H1 (cell line): ENCODE measurements at regions not wholly inside any gene's neighbourhood (a gene's known extent, or its start where the extent isn't known, plus 50 kb on each side); places are given as distances from the start of the nearest gene placed in this dataset.
A peak's percentile ranks its signal among the peaks of the same experiment; 100 is the strongest.

Experiments used
- CTCF ChIA-PET: fragments of 300-600 bp; sonication (Branson Sonifier 250); formaldehyde crosslinking; loops from one replicate; lab custom pipeline; 2021; ENCODE audit not compliant: partially characterized antibody; lab: Charles Lee
- POLR2A ChIA-PET: fragments of 300-600 bp; sonication (Branson Sonifier 250); formaldehyde crosslinking; loops from one replicate; lab custom pipeline; 2021; ENCODE audit warnings: inconsistent platforms; ENCODE audit not compliant: partially characterized antibody; lab: Charles Lee
- DNase-seq, 2 experiments: peaks; one replicate each; pipeline versions ENCODE4 v3.0.0 to v3.0.0-alpha.2; 2010 to 2022; ENCODE audit warnings: low spot score in 2 of 2, low read depth in 1 of 2, mixed read lengths in 1 of 2
- FAIRE-seq: peaks from 2 replicates; lab custom pipeline; 2011; peaks lifted over from hg19 to GRCh38; lab: Jason Lieb, UNC
- H2AFZ ChIP-seq: 2 replicates; pipeline ENCODE4 v1.8.1; 2012; ENCODE audit warnings: low read length, inconsistent platforms
- H2AK5ac ChIP-seq: 2 replicates; pipeline ENCODE4 v1.6.1; 2013; ENCODE audit warnings: low read depth, low read length
- H2BK120ac ChIP-seq: replicated peaks from 2 replicates; pipeline ENCODE3; 2013; ENCODE audit warnings: low read depth, low read length, inconsistent platforms
- H2BK12ac ChIP-seq: 2 replicates; pipeline ENCODE4 v1.6.1; 2013; ENCODE audit warnings: low read depth, low read length
- H2BK15ac ChIP-seq: 2 replicates; pipeline ENCODE4 v1.6.1; 2013; ENCODE audit warnings: low read length
- H2BK20ac ChIP-seq: 2 replicates; pipeline ENCODE4 v1.6.1; 2013; ENCODE audit warnings: low read length
- H2BK5ac ChIP-seq: 2 replicates; pipeline ENCODE4 v1.6.1; 2013; ENCODE audit warnings: low read depth, low read length
- H3K14ac ChIP-seq: 2 replicates; pipeline ENCODE4 v1.6.1; 2013; ENCODE audit warnings: inconsistent platforms; ENCODE audit not compliant: insufficient read length
- H3K18ac ChIP-seq: 2 replicates; pipeline ENCODE4 v1.6.1; 2013; ENCODE audit warnings: low read length; ENCODE audit errors: extremely low read depth
- H3K23ac ChIP-seq: 2 replicates; pipeline ENCODE4 v1.6.1; 2013; ENCODE audit warnings: inconsistent platforms; ENCODE audit not compliant: insufficient read length
- H3K23me2 ChIP-seq: 2 replicates; pipeline ENCODE4 v1.6.1; 2013; ENCODE audit warnings: low read depth, low read length
- H3K27ac ChIP-seq: 2 replicates; pipeline ENCODE4 v1.6.1; 2011; ENCODE audit warnings: low read depth, low read length, inconsistent platforms
- H3K27me3 ChIP-seq, 4 experiments: replicated peaks in 1 of 4; 1 replicate in 1 of 4; 2 replicates in 3 of 4; pipeline versions ENCODE4 v1.6.1 to v1.8.1; 2011 to 2013; ENCODE audit warnings: low read length in 3 of 4, mild to moderate bottlenecking in 3 of 4, inconsistent platforms in 2 of 4, mixed read lengths in 2 of 4, moderate library complexity in 1 of 4; ENCODE audit not compliant: control insufficient read depth in 3 of 4, insufficient read depth in 3 of 4; ENCODE audit errors: extremely low read depth in 1 of 4
- H3K36me3 ChIP-seq, 4 experiments: 2 replicates each; pipeline versions ENCODE4 v1.6.1 to v1.8.1; 2011 to 2013; ENCODE audit warnings: mild to moderate bottlenecking in 4 of 4, low read length in 3 of 4, moderate library complexity in 2 of 4, control low read depth in 1 of 4, inconsistent platforms in 1 of 4; ENCODE audit not compliant: insufficient read depth in 4 of 4, control insufficient read depth in 2 of 4
- H3K4ac ChIP-seq: replicated peaks from 2 replicates; pipeline ENCODE3; 2013; ENCODE audit warnings: low read length, low read depth, mixed read lengths, inconsistent platforms; ENCODE audit not compliant: insufficient read length
- H3K4me1 ChIP-seq, 4 experiments: replicated peaks in 1 of 4; 1 replicate in 1 of 4; 2 replicates in 3 of 4; pipeline versions ENCODE4 v1.6.1 to v1.8.1; 2011 to 2013; ENCODE audit warnings: low read length in 3 of 4, inconsistent platforms in 2 of 4, mixed read lengths in 1 of 4; ENCODE audit not compliant: insufficient read depth in 4 of 4, control insufficient read depth in 3 of 4
- H3K4me2 ChIP-seq, 2 experiments: 2 replicates each; pipeline versions ENCODE4 v1.6.1 to v1.8.1; 2011 to 2013; ENCODE audit warnings: low read depth in 2 of 2, low read length in 2 of 2, control low read depth in 1 of 2, inconsistent platforms in 1 of 2, mild to moderate bottlenecking in 1 of 2; ENCODE audit not compliant: insufficient read depth in 1 of 2
- H3K4me3 ChIP-seq, 4 experiments: fragments of 200-600, 300-600 bp in 1 of 4; sonication (generic), shearing (Covaris generic), sonication (Bioruptor Twin) in 1 of 4; 2 replicates each; pipeline versions ENCODE4 v1.5.1 to v1.8.1; 2011 to 2016; ENCODE audit warnings: low read length in 4 of 4, low read depth in 3 of 4, control low read depth in 2 of 4, inconsistent platforms in 2 of 4, mild to moderate bottlenecking in 2 of 4, mixed read lengths in 1 of 4, moderate library complexity in 1 of 4; ENCODE audit not compliant: insufficient read depth in 2 of 4; ENCODE audit errors: extremely low read depth in 1 of 4
- H3K56ac ChIP-seq: replicated peaks from 2 replicates; pipeline ENCODE3; 2013; ENCODE audit warnings: low read depth, mild to moderate bottlenecking, mixed read lengths, low read length, inconsistent platforms; ENCODE audit not compliant: insufficient read length
- H3K79me1 ChIP-seq: 2 replicates; pipeline ENCODE4 v1.6.1; 2013; ENCODE audit warnings: low read depth, low read length, control low read depth
- H3K79me2 ChIP-seq, 2 experiments: 2 replicates each; pipeline versions ENCODE4 v1.6.1 to v1.8.1; 2012 to 2013; ENCODE audit warnings: low read length in 2 of 2, mild to moderate bottlenecking in 2 of 2, inconsistent platforms in 1 of 2; ENCODE audit not compliant: insufficient read depth in 2 of 2, control insufficient read depth in 1 of 2
- H3K9ac ChIP-seq, 4 experiments: replicated peaks in 1 of 4; 1 replicate in 1 of 4; 2 replicates in 3 of 4; pipeline versions ENCODE4 v1.6.1 to v1.8.1; 2011 to 2013; ENCODE audit warnings: low read depth in 3 of 4, low read length in 3 of 4, control low read depth in 2 of 4, mild to moderate bottlenecking in 2 of 4, moderate library complexity in 2 of 4, inconsistent platforms in 1 of 4; ENCODE audit errors: extremely low read depth in 1 of 4
- H3K9me3 ChIP-seq, 2 experiments: 2 replicates each; pipeline versions ENCODE4 v1.6.1 to v1.8.1; 2012 to 2013; ENCODE audit warnings: mild to moderate bottlenecking in 2 of 2, moderate library complexity in 2 of 2, control low read depth in 1 of 2, inconsistent platforms in 1 of 2, low read depth in 1 of 2, low read length in 1 of 2, mixed read lengths in 1 of 2; ENCODE audit not compliant: insufficient read depth in 2 of 2
- H4K20me1 ChIP-seq, 2 experiments: replicated peaks in 1 of 2; 2 replicates each; pipeline versions ENCODE3 to v1.8.1; 2011 to 2013; ENCODE audit warnings: inconsistent platforms in 2 of 2, low read length in 2 of 2, mild to moderate bottlenecking in 1 of 2; ENCODE audit not compliant: insufficient read depth in 2 of 2, control insufficient read depth in 1 of 2
- H4K5ac ChIP-seq: 2 replicates; pipeline ENCODE4 v1.6.1; 2013; ENCODE audit warnings: low read length, low read depth, mixed read lengths, inconsistent platforms; ENCODE audit not compliant: insufficient read length
- H4K8ac ChIP-seq: 2 replicates; pipeline ENCODE4 v1.8.0; 2013; ENCODE audit warnings: mild to moderate bottlenecking, moderate library complexity, low read length, inconsistent platforms; ENCODE audit not compliant: insufficient read depth; ENCODE audit errors: extremely low read depth
- H4K91ac ChIP-seq: replicated peaks from 2 replicates; pipeline ENCODE3; 2013; ENCODE audit warnings: low read length, mixed read lengths, inconsistent platforms; ENCODE audit not compliant: insufficient read length
- ASH2L ChIP-seq: fragments of 200-600, 300-600 bp; sonication (generic); IDR thresholded peaks from one replicate; pipeline ENCODE4 v1.7.1; 2017; ENCODE audit warnings: low read length
- CBX5 ChIP-seq: fragments of 300-800, 300-1000 bp; sonication (generic); IDR thresholded peaks from 2 replicates; pipeline ENCODE4 v1.7.1; 2016; ENCODE audit warnings: antibody characterized with exemption, low read length, low read depth
- CBX8 ChIP-seq: fragments of 300-800, 300-1000 bp; sonication (generic); IDR thresholded peaks from 2 replicates; pipeline ENCODE4 v1.7.1; 2016; ENCODE audit warnings: low read depth, low read length, borderline replicate concordance
- GABPA ChIP-seq: IDR thresholded peaks from 2 replicates; pipeline ENCODE4 v1.6.1; 2011; ENCODE audit warnings: mild to moderate bottlenecking, low read length, moderate library complexity, borderline replicate concordance; ENCODE audit not compliant: insufficient read depth
- JUND ChIP-seq: IDR thresholded peaks from 2 replicates; pipeline ENCODE4 v1.6.1; 2011; ENCODE audit warnings: mild to moderate bottlenecking, improper control_type of control experiment, low read length
- PHF8 ChIP-seq: fragments of 200-600 bp; sonication (generic); conservative IDR thresholded peaks from 2 replicates; pipeline ENCODE4 v1.7.1; 2012; ENCODE audit warnings: low read depth, mild to moderate bottlenecking, inconsistent platforms, low read length, moderate library complexity
- POLR2AphosphoS5 ChIP-seq: IDR thresholded peaks from 2 replicates; pipeline ENCODE4 v1.6.1; 2011; ENCODE audit warnings: low read depth, low read length
- RBBP5 ChIP-seq: IDR thresholded peaks from 2 replicates; pipeline ENCODE4 v1.7.1; 2012; ENCODE audit warnings: low read depth, mild to moderate bottlenecking, inconsistent platforms, low read length, moderate library complexity, borderline replicate concordance
- RFX5 ChIP-seq: IDR thresholded peaks from 2 replicates; pipeline ENCODE4 v1.6.1; 2011; ENCODE audit warnings: low read depth, low read length, improper control_type of control experiment, borderline replicate concordance
- RXRA ChIP-seq: IDR thresholded peaks from 2 replicates; pipeline ENCODE4 v1.6.1; 2011; ENCODE audit warnings: low read depth, mild to moderate bottlenecking, low read length, moderate library complexity; ENCODE audit not compliant: insufficient read depth
- SAP30 ChIP-seq: fragments of 300-600 bp; sonication (generic); IDR thresholded peaks from 2 replicates; pipeline ENCODE4 v1.7.1; 2012; ENCODE audit warnings: low read length, moderate library complexity, mild to moderate bottlenecking, inconsistent platforms; ENCODE audit not compliant: insufficient read depth, insufficient replicate concordance
- SIN3A ChIP-seq, 2 experiments: IDR thresholded peaks in 1 of 2; conservative IDR thresholded peaks in 1 of 2; 2 replicates each; pipeline ENCODE4 v1.6.1; 2011 to 2012; ENCODE audit warnings: low read length in 2 of 2, improper control_type of control experiment in 1 of 2, low read depth in 1 of 2, mild to moderate bottlenecking in 1 of 2
- SUZ12 ChIP-seq: fragments of 200-600 bp; sonication (generic); IDR thresholded peaks from 2 replicates; pipeline ENCODE4 v1.6.1; 2012; ENCODE audit warnings: mild to moderate bottlenecking, inconsistent platforms, low read length, moderate library complexity, mixed read lengths
- TAF7 ChIP-seq: optimal IDR thresholded peaks from 2 replicates; pipeline ENCODE3; 2011; ENCODE audit warnings: low read depth, mild to moderate bottlenecking, inconsistent platforms, low read length, moderate library complexity, borderline replicate concordance
- TCF12 ChIP-seq: IDR thresholded peaks from 2 replicates; pipeline ENCODE4 v1.6.1; 2011; ENCODE audit warnings: low read depth, mild to moderate bottlenecking, low read length
- WGBS, 2 experiments: shearing (Covaris generic) in 1 of 2; methylation state at CpG; one replicate each; pipeline versions ENCODE4 v1.1.6 to v1.1.7; 2013 to 2015; ENCODE audit warnings: low lambda C conversion rate in 2 of 2, mixed read lengths in 2 of 2, inconsistent platforms in 1 of 2, low coverage in 1 of 2, missing lambda C conversion rate in 1 of 2; ENCODE audit not compliant: insufficient replicate concordance in 2 of 2, insufficient coverage in 1 of 2, insufficient read length in 1 of 2; ENCODE audit errors: extremely low coverage in 1 of 2, missing lambda C conversion rate in 1 of 2; 5-methylcytosine and 5-hydroxymethylcytosine counted together

GRCh38 chr12:14191612-14192011, 173.9 kb upstream of the ATF7IP start:
- no peak for FAIRE-seq
- H2AFZ ChIP-seq = 0 out of 2 replicates have a peak overlapping the region, but pooled peaks have one; percentile 40
- TF ChIP-seq TAF7 = no peak
- TF ChIP-seq CBX5 = no peak
- no peak for TF ChIP-seq PHF8
- no peak for TF ChIP-seq SAP30
- no peak for TF ChIP-seq RBBP5
- TF ChIP-seq JUND = no peak
- no peak for TF ChIP-seq CBX8
- no peak for TF ChIP-seq RXRA
- no peak for TF ChIP-seq GABPA
- no peak for TF ChIP-seq RFX5
- TF ChIP-seq SUZ12 = no peak
- no peak for TF ChIP-seq ASH2L
- TF ChIP-seq TCF12 = no peak
- TF ChIP-seq SIN3A (conservative IDR thresholded peaks at IDR 0.05 in 1 of 2, IDR thresholded peaks at IDR 0.05 in 1 of 2; ENCODE audit: low read depth in 1 of 2, low read length in 2 of 2) = no peak
- TF ChIP-seq POLR2AphosphoS5 = no peak

More at GRCh38 chr12:14191612-14192011, 173.9 kb upstream of the ATF7IP start:
- no peak for DNase-seq
- Histone ChIP-seq H2BK15ac (no peak overlapping the region), H2AK5ac (no peak overlapping the region), H3K4me1 (peaks cover 0 to 6% (median 4%) of the 10 kb centered on the region in 4 experiments; a peak in 3 of 7 replicates), H3K4me2 (no peak overlapping the region), H3K79me2 (no peaks in the 10 kb centered on the region), H3K14ac (no peak overlapping the region), H3K27ac (no peak overlapping the region), H3K4me3 (no peak overlapping the region), H3K23me2 (no peaks in the 10 kb centered on the region), H4K20me1 (no peaks in the 10 kb centered on the region), H3K27me3 (no peaks in the 10 kb centered on the region), H3K18ac (no peak overlapping the region), H2BK20ac (no peak overlapping the region), H4K5ac (no peak overlapping the region), H3K36me3 (no peaks in the 10 kb centered on the region), H3K9ac (no peak overlapping the region), H4K8ac (no peak overlapping the region; the same call in 1 of the 2 replicates), H2BK120ac (no peak overlapping the region), H3K4ac (no peak overlapping the region), H3K23ac (no peak overlapping the region), H3K56ac (no peak overlapping the region), H2BK5ac (no peak overlapping the region), H3K9me3 (no peaks in the 10 kb centered on the region), H2BK12ac (no peak overlapping the region; the same call in 1 of the 2 replicates), H4K91ac (no peak overlapping the region), H3K79me1 (no peaks in the 10 kb centered on the region)
- CTCF ChIA-PET = interaction anchor here (1.0 kb wide), 1 partner anchor 23 kb away, joined by 3 read pairs; no protein-coding TSS in a partner anchor
- WGBS, 2 experiments = 91% methylated on average over 4 of the region's 4 CpGs; no CpG with 5 or more reads in 1 of the 2 experiments
- POLR2A ChIA-PET = no interaction called here
